ENCODE measurements at regions not wholly inside any gene's neighbourhood (a gene's known extent, or its start where the extent isn't known, plus 50 kb on each side); places are given as distances from the start of the nearest gene placed in this dataset.
"Not testable (repeated sequence)": the region's sequence is repeated elsewhere in the genome, so short reads cannot be mapped to it uniquely, and the experiment has no call there.

DNA sequence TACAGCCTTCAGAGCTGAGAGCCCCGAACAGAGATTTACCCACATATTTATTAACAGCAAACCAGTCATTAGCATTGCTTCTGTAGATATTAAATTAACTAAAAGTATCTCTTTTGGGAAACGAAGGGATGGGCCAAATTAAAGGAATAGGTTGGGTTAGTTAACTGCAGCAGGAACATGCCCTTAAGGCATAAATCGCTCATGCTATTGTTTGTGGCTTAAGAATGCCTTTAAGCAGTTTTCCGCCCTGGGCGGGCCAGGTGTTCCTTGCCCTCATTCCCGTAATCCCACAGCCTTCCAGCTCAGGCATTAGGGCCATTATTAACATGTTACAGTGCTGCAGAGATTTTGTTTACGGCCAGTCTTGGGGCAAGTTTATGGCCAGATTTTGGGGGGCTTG lies 68.3 kb upstream of the SCAF11 start:
- BruUV-seq (replicated peaks); H3K23ac ChIP-seq (ENCODE audit: low read depth, low read length): not testable (repeated sequence)

More for the DNA sequence above, 68.3 kb upstream of the SCAF11 start:
- ATAC-seq (ENCODE audit: low read depth); CTCF ChIA-PET; dilution Hi-C loops (cut with HindIII; ENCODE audit: low sequenced_read_pairs, unreplicated experiment); intact Hi-C loops (cut with micrococcal nuclease); H3K4me3 ChIP-seq (ENCODE audit: insufficient read depth, low read depth, low read length); H2AK9ac ChIP-seq (replicated peaks; ENCODE audit: low read depth, low read length, poor library complexity); DNase-seq; H4K20me1 ChIP-seq (ENCODE audit: insufficient read depth, low read length); H2BK5ac ChIP-seq (ENCODE audit: low read depth, low read length, poor library complexity, severe bottlenecking); in situ Hi-C loops (cut with MboI; ENCODE audit: low sequenced_read_pairs); H3K27me3 ChIP-seq (ENCODE audit: control insufficient read depth, insufficient read depth, low read length); H3K79me1 ChIP-seq (ENCODE audit: low read depth in 1 of 2, low read length in 2 of 2); H2BK20ac ChIP-seq (ENCODE audit: low read depth, low read length); H3K36me3 ChIP-seq (ENCODE audit: control insufficient read depth, insufficient read depth, low read length); H3K9ac ChIP-seq (ENCODE audit: low read depth, low read length); H2AFZ ChIP-seq (replicated peaks; ENCODE audit: low read length, poor library complexity); H3K27ac ChIP-seq (ENCODE audit: insufficient read depth, low read length); H3K4me2 ChIP-seq (ENCODE audit: low read depth, low read length); H3K4ac ChIP-seq (ENCODE audit: low read depth, low read length); H2AK5ac ChIP-seq (ENCODE audit: low read depth, low read length); H4K91ac ChIP-seq (ENCODE audit: insufficient read depth, low read depth, low read length); H3K14ac ChIP-seq (replicated peaks; ENCODE audit: low read depth, low read length); H3K9me1 ChIP-seq (ENCODE audit: insufficient read depth, low read length); H4K8ac ChIP-seq (ENCODE audit: low read depth in 2 of 2, low read length in 2 of 2); H3K9me3 ChIP-seq (ENCODE audit: control insufficient read depth, insufficient read depth, low read length); POLR2A ChIA-PET (ENCODE audit: unreplicated experiment); H3K18ac ChIP-seq (ENCODE audit: low read depth, low read length); H3K4me1 ChIP-seq (ENCODE audit: control insufficient read depth, insufficient read depth, low read length); H3K56ac ChIP-seq (ENCODE audit: extremely low read depth, insufficient read depth, low read length); H4K5ac ChIP-seq (ENCODE audit: low read depth, low read length); H2BK120ac ChIP-seq (ENCODE audit: low read depth, low read length); H2BK15ac ChIP-seq (ENCODE audit: low read depth, low read length): not testable (repeated sequence)
- WGBS, 2 experiments (ENCODE audit: extremely low coverage in 2 of 2, insufficient read length in 1 of 2), result no CpG with 5 or more reads among the region's 7 CpGs
